Stimulated activated CD4-positive, alpha-beta T cell treated with anti-CD3 and anti-CD28 coated beads, Interleukin-4, amount 100 ng/mL, for 4 hours (primary cell): ENCODE measurements at regions not wholly inside any gene's neighbourhood (a gene's known extent, or its start where the extent isn't known, plus 50 kb on each side); places are given as distances from the start of the nearest gene placed in this dataset.
A peak's percentile ranks its signal among the peaks of the same experiment; 100 is the strongest.

ENCODE experiments used
- DNase-seq, 2 experiments: peaks; one replicate each; pipeline ENCODE4 v3.0.0-alpha.2; 2020

DNA sequence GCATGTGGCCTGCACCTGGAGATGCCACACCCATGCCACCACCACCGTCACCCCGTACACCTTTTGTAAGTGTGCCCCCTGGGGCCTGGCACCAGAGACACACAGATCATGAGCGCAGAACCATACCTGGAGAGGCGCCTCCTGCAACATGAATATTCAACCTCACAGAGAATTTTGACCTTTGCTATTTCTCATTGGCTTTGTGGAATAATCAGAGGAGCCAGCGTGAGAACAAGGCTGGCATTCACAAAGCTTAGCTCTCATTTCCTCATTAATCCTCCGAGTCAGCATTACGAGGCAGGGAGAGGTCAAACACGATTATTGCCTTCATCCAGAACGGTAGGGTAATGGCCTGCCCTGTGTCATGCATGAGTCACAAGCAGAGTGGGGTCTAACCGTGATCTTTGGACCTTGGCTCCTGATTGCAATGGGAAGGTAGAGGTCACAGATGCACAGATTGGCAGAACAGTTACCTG lies 73.0 kb upstream of the POMGNT2 start:
- no peak for DNase-seq

DNA sequence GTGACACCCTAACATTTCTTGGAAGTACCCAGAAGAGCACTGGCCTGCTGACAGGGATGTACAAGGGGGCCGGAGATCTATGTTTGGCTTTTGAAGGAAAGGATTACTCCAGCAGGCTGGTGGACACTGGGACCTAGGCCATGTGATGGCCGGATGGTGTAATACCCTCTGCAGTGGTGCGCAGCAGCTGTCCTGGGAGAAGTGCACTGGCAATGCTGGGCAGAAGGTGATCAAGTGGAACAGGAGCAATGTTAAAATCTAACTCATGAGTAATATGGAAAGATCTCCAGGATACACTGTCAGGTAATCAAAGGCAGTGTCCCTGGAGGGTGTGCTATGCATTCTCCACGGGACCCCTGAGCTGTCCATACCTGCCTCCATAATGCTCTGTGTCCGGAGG lies 71.2 kb upstream of the POMGNT2 start:
- DNase-seq: no peak

DNA sequence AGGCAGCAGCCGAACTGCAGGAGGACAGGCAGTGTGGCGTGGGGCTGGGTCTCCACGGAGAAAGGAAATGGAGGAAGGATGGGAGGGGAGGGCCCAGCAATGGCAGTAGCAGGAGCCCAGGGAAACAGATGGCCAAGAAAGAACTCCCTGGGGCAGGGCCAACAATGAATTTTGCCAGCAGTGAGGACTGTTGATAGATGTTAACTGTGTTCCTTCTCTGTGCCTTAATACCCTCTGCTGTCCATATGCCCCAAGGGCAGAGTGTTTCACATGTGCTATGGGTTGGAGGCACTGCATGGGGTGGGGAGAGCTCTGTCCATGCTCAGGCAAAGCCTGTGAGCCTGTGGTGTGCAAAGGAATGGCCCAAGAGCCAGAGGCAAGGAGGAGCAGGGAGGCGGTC lies 70.8 kb upstream of the POMGNT2 start:
- DNase-seq: no peak

DNA sequence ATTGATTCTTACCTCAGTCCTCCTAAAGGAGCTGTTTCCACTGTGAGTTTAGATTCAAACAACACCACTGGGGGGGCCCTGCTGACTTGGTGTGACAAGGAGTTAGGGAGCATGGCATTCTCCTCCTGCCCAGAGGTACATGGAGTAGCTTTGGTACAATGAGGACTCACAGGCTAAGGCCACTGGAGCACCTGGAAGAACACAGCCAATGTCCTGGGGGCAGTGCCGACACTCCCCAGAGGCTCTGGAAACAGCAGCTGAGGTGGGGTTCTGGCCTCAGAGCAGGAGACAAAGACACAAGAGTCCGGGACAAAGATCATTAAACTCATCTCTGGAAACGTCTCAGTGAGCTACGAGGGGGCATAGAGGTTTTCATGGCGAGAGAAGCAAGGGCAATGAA lies 69.7 kb upstream of the POMGNT2 start:
- DNase-seq: no peak

DNA sequence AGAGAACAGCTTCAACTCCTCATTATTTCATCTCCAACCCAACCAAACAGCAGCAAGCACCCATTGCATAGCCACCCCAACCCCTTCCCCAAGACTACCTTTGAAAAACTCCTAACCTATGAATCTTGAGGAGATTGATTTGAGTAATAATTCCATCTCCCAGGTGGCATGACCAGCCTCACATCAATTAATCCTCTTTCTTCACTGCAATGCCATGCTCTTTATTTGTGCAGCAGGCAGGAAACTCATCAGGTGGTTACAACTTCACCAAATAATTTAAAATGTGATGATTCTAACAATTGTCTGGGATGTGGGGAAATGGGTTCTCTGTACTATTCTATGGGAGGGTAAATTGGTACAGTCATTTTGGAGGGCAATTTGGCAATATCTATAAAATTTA lies 68.1 kb upstream of the POMGNT2 start:
- no peak for DNase-seq

DNA sequence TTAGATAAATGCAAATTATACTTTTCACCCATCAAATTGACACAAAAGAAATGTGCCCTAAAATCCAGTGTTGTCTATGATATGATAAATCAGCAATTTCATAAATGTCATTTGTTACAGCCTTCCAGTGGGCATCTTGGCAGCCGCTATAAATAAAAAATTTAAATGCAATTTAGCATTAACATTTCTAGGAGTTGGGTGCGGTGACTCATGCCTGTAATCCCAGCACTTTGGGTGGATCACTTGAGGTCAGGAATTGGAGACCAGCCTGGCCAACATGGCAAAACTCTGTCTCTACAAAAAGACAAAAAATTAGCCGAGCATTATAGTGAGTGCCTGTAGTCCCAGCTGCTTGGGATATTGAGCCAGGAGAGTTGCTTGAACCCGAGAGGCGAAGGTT lies 65.9 kb upstream of the POMGNT2 start:
- DNase-seq: no peak

DNA sequence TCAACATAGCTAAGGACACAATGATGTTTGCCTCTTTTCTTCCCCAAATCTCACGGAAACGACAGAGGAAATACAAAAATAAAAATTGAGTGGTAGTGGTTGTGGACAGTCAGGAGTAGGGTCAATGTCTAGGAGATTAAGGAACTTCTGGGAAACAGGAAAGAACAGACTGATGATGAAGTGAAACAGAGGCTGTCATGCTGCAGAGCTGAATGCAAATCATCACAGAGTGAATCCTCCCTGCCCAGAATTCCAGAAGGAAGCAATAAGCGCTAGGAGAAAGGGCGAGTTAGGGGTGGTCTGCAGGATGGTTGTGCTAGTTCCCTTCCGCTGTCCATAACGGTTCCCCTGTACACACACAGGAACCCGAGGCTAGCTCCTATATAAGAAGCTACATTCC lies 64.7 kb upstream of the POMGNT2 start:
- no peak for DNase-seq

DNA sequence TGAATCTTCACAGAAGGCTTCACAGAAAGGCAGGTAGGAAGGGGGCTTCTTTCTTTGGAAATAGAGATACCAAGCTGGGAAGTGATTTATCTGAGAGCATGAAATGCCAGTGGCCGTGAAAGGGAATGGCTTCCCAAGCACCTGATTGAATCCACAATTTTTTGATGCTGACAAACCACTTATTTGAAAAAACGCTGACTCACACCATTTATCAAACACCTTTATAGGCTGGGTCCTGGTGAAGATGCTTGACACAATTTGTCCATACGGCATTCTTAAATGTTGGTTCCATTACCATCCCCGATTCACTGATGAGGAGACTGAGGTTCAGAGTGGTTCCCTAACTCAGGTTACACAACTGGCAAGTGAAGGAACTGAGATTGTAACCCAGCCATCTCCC lies 64.1 kb upstream of the POMGNT2 start:
- no peak for DNase-seq

DNA sequence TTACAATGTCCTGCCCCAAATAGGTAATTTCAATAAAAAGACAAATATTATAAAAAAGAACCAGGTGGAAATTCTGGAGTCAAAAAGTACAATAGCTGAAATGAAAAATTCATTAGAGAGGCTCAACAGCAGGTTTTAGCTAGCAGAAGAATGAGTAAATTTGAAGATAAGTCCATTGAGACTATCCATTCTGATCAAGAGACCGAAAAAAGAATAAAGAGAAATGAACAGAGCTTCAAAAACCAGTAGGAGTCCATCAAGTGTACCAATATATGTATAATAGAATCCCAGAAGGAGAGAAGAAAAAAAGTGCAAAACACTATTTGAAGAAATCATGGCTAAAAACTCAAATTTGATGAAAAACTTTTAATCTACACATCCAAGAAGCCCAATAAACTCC lies 60.5 kb upstream of the POMGNT2 start:
- no peak for DNase-seq

DNA sequence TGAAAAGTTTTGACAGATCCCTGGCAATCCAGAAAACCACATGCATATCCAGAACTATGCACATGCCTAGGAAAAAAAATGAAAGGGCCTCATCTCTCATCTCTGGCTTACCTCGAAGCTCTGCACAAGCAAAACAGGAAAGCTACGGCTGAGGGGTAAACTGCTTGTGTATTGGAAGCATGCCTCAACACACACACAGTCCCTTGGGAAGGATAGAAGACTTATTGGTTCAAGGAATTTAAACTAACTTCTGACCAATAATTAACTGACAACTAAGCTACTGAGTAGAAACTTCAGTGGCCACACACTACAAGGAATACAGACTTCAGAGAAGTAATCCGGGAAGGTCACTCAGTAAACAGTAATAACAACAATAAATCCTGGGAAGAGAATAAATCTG lies 59.9 kb upstream of the POMGNT2 start:
- DNase-seq: no peak

DNA sequence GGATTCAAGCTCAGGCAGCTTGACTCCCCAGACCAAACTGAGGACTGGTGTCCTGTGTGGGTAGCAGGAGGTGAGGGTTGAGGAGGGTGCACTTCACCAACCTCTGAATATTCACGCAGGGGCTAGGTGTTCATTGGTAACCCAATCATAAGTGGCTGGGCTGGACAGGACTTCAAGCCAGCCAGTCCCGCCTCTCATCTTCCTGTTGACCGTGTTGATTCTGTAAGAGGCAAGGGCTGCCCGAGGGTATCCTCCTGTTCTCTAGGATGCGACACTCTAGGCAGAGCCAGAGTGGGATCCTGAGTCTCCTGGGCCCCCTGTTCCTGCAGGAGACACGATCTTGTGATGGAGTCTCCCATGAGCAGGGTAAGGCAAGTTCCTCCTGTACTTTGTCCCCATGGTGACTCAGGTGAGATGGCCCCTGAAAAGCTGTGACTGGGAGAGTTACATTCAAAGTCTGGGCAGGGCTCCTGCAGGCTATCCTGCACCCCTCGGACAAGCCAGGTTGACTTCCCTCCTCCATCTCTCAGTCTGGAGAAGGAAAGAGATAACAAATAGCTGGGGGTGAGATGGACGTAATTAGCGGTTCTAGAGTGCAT lies 58.1 kb upstream of the POMGNT2 start:
- DNase-seq: no peak

DNA sequence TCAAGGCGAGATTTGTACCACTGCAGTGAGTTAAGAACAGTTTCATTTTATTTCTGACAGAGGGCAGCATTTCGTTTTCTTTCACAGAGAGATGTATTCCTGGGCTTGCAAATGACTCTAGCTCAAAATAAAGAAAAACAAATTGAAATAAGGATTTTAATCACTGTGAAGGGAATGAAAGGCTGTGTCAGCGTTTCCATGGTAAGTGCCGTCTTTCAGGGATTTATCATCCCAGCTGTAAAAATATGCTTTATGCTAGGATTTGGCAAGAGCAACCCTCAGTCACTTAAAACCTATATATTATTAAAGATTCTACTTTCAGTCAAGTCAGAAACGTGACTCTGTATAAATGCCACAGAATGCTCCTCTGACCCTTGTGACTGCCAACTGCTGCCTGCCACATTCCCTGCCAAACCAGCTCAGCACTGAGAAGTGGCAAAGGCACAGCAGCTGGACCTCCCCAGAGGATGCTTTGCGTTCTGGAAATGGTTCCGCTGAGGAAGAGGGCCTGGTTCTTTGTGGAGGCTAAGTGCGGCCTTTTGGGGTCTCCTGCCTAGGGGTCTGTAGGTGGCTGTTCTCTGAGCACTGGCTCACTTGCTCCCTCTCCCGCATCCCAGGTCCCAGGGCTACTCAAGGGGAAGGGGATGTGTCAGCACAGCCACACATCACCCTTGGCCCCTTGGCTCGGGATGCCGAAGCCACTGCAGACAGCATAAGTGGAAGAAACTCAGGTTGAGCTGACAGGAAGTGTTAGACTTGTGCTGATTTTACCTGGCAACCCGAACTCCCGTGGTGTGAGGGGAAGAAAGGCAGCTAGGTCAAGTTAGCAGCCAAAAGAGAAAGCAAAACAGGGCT lies 56.6 kb upstream of the POMGNT2 start:
- DNase-seq: peak; percentile 14 to 35

DNA sequence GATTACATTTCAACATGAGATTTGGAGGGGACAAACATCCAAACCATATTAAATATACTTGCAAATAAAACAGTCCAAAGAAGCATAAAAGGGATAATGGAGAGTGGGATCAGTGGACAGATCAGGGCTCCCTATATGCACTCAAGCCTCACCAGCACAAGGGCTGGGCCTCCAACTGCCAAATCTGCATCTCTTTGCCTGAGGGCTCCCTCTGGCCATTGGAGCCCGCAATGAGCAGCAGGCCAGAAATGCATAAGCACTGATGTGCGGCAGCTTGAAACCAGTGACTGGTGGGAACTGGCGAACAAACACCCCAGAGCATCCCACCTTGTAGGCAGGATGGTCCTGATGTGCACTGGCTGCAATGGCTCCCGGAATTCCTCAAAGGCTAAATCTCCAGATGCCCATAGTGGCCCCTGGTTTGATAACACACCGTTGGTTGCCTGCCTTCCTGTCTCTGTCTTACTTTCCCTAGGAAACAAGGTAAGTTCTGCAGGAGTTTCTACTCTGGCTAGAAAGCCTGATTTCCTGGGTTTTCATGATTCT lies 55.9 kb upstream of the POMGNT2 start:
- DNase-seq: no peak

DNA sequence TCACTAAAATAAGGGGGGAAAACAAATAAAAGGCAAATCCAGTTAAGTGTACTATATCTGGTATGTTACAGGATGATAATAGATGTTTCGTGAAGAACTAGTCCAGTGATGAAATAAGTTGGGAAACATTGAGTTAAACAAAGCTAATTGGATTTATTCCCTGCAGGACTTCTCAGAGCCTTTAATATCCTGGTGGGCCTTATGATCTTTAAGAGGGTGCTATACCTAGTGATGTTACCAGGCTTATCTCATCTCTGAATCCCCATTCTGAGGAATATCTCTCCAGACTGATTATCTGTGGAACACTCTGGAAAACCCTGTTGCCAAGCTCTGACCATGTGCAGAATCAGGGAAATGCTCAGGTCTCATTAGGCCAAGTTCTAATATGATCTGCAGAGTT lies 54.8 kb upstream of the POMGNT2 start:
- DNase-seq: no peak

DNA sequence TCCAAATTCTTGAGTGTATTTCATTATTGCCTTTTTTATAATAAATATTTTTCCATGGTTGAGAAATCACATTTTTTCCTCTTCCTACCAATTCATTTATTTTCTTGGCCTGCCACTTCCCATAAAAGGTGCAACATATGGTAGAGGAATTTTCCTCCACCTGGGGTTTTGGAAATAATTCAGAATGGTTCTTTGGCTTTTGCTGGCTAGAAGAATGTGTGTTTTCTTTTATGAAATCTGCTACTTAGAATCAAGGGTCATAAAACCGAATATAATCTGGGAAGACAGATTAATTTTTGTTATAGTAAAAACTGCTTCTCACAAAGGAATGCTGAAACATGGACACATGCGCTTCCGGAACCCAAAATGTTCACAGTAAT lies 54.0 kb upstream of the POMGNT2 start:
- DNase-seq: no peak

DNA sequence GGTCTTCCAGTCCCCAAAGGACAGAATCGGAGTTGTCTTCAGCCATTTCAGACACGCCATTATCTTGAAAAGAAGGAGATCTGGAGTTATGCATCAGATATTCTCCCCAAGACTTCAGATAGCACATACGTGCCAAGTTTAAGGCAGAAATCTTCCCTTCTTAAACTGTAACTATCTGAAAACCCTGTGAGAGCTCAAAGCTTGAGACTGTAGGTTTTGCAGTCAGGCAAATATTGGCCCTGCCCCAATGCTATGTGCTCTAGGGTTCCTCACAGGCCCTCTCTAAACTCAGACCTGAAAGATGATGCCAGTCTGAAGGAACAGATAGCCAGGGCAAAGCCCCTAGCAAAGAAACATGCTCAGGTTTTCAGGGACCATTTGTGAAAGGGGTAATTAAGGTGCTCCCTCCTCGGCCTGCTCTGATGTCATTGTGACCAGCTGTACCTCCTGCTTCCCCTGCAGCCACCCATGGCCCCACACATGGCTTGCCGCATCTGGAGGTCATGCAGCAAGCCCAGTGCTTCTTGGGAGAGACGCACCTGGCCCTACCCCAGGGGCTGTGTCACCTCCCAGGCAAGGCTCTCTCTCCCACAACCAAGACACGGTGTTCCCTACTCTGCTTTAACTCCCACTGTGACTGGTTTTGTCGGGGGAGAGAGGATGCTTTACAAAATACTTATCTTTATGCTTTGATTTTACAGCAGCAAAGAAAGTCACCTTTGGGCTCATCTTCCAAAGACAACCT lies 53.4 kb upstream of the POMGNT2 start:
- no peak for DNase-seq

DNA sequence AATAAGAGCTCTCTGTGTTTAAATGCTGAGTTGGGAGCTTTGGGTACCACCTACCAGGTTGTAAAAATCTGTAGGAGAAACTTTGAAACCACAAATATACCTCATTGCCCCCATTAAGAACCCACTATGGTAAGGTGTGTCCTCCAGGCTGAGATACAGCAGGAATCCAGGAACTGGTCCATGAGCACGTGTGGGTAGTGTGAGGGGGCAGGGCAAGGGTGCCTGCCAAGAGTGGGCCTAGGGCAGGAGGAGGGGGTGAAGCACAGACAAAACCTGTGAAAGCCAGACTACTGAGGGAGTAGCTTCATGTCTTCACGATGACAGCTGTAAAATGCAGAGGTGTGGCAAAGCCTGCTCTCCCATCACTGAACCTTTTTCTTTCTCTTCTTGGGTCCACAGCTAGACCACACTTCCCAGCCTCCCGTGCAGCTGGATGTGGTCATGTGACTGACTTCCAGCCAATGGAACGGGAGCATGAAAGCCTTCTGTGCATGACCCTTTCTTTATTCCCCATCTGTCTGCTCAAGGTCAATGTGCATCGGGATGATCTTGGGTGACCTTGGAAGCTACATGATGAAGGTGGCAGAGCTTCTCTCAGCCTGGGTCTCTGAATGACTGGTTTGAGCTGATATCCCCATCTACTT lies 51.1 kb upstream of the POMGNT2 start:
- no peak for DNase-seq

DNA sequence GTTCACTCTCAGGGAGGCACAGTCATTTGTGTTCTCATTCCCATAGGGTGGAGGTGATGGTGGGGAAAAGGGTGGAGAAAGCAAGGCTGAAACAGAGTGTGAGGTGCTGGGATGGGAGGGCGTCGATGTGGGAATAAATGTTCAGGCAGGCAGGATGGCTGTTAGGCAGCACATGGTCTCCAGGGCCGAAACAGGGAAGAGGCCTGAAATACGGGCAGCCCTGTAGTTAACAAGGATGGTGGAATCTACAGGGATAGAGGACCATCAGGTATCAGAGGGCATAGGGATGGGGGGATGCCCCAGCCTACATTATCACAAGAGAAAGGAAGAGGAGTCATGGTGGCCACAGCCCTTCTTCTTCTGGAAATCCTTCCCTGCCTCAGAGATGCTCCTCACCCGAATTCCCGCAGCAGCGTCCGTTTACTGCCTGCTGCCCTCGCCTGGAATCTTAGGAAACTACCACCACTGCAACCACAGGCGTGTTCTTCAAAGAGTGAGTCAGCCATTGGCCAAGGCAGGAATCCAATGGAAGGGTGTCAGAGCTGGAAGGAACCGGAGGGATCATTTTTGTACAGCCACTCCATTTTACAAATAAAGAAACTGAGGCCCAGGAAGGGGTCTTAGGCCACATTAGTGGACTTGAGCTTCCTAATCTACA lies 49.7 kb upstream of the POMGNT2 start:
- no peak for DNase-seq
